GM12878 (cell line): ENCODE measurements at regions not wholly inside any gene's neighbourhood (a gene's known extent, or its start where the extent isn't known, plus 50 kb on each side); places are given as distances from the start of the nearest gene placed in this dataset.

ENCODE experiments used
- ATAC-seq: fragments of 200-7000 bp; cut with Tn5 transposase; 3 replicates; pipeline ENCODE4 v1.9.1; 2020; ENCODE audit warnings: mild to moderate bottlenecking, moderate library complexity
- BruUV-seq: library from RNA; stranded (reverse); fragments of 400-500 nt; replicated peaks from 2 replicates; lab custom pipeline; 2021; lab: Mats Ljungman, UMichigan
- CTCF ChIA-PET: fragments of 300-600 bp; sonication (Branson Sonifier 250); formaldehyde crosslinking; extraction: SDS; loops from one replicate; lab custom pipeline; 2021; ENCODE audit warnings: inconsistent platforms; lab: Yijun Ruan, JAX
- POLR2A ChIA-PET: fragments of 350-600 bp; formaldehyde crosslinking; extraction: SDS; loops from one replicate; lab custom pipeline; 2021; ENCODE audit warnings: inconsistent platforms; lab: Charles Lee
- RAD21 ChIA-PET: fragments of 300-600 bp; sonication (Branson Sonifier 250); formaldehyde crosslinking; loops from one replicate; lab custom pipeline; 2023; ENCODE audit warnings: antibody characterized with exemption; ENCODE audit not compliant: unreplicated experiment; lab: Charles Lee
- SMC1A ChIA-PET: fragments of 300-600 bp; sonication (Branson Sonifier 250); formaldehyde crosslinking; loops from one replicate; lab custom pipeline; 2023; ENCODE audit not compliant: unreplicated experiment, uncharacterized antibody; lab: Charles Lee
- DNase-seq: peaks from one replicate; pipeline ENCODE4 v3.0.0-alpha.2; 2011; ENCODE audit warnings: low read depth, low spot score
- FAIRE-seq: peaks from 3 replicates; lab custom pipeline; 2011; peaks lifted over from hg19 to GRCh38; lab: Jason Lieb, UNC
- H2AFZ ChIP-seq: 2 replicates; pipeline ENCODE4 v1.6.0; 2011; ENCODE audit warnings: low read depth, low read length, control low read depth; ENCODE audit not compliant: control insufficient read depth
- H3K27ac ChIP-seq: 2 replicates; pipeline ENCODE4 v1.5.1; 2011; ENCODE audit warnings: control low read depth; ENCODE audit not compliant: control insufficient read depth, insufficient read depth
- H3K27me3 ChIP-seq, 2 experiments: replicated peaks in 1 of 2; 2 replicates each; pipeline versions ENCODE4 v1.6.0 to v1.6.1; 2011; ENCODE audit warnings: low read length in 1 of 2; ENCODE audit not compliant: control insufficient read depth in 2 of 2, insufficient read depth in 2 of 2
- H3K36me3 ChIP-seq, 2 experiments: 2 replicates each; pipeline ENCODE4 v1.5.1; 2011; ENCODE audit warnings: low read length in 1 of 2; ENCODE audit not compliant: control insufficient read depth in 2 of 2, insufficient read depth in 2 of 2
- H3K4me1 ChIP-seq: 2 replicates; pipeline ENCODE4 v1.6.1; 2011; ENCODE audit warnings: mild to moderate bottlenecking, low read length, moderate library complexity, mixed read lengths; ENCODE audit not compliant: control insufficient read depth, insufficient read depth
- H3K4me2 ChIP-seq: 2 replicates; pipeline ENCODE4 v1.6.0; 2011; ENCODE audit warnings: control low read depth; ENCODE audit not compliant: control insufficient read depth, insufficient read depth
- H3K4me3 ChIP-seq: fragments of 200-600 bp; sonication (generic); 2 replicates; pipeline ENCODE4 v1.5.1; 2016
- H3K79me2 ChIP-seq: 2 replicates; pipeline ENCODE4 v1.6.0; 2011; ENCODE audit warnings: low read length; ENCODE audit not compliant: control insufficient read depth, insufficient read depth
- H3K9ac ChIP-seq: 2 replicates; pipeline ENCODE4 v1.8.0; 2011; ENCODE audit warnings: low read length, control low read depth, mixed read lengths; ENCODE audit not compliant: control insufficient read depth, insufficient read depth
- H3K9me3 ChIP-seq: replicated peaks from 3 replicates; pipeline ENCODE4 v1.5.1; 2011; ENCODE audit warnings: mild to moderate bottlenecking, low read length; ENCODE audit not compliant: control insufficient read depth, insufficient read depth
- H4K20me1 ChIP-seq: 2 replicates; pipeline ENCODE4 v1.6.0; 2011; ENCODE audit not compliant: control insufficient read depth, insufficient read depth
- BRCA1 ChIP-seq: IDR thresholded peaks from 2 replicates; pipeline ENCODE4 v1.6.1; 2011; ENCODE audit warnings: low read depth, low read length, improper control_type of control experiment
- HDAC6 ChIP-seq: fragments of 200-600 bp; sonication (generic); IDR thresholded peaks from one replicate; pipeline ENCODE4 v1.8.0; 2017; ENCODE audit warnings: antibody characterized with exemption; ENCODE audit not compliant: unreplicated experiment
- JUNB ChIP-seq: IDR thresholded peaks from 2 replicates; pipeline ENCODE4 v1.6.1; 2016; ENCODE audit warnings: antibody characterized with exemption, mild to moderate bottlenecking
- MEF2B ChIP-seq: fragments of 450-650 bp; IDR thresholded peaks from 2 replicates; pipeline ENCODE4 v1.6.1; 2018; ENCODE audit warnings: mild to moderate bottlenecking, moderate library complexity; ENCODE audit not compliant: partially characterized antibody, poor library complexity, severe bottlenecking
- MYC ChIP-seq: IDR thresholded peaks from 2 replicates; pipeline ENCODE4 v1.6.1; 2011; ENCODE audit warnings: mild to moderate bottlenecking, low read length, moderate library complexity, inconsistent platforms; ENCODE audit not compliant: insufficient read depth, insufficient replicate concordance, insufficient read length, severe bottlenecking
- NRF1 ChIP-seq: conservative IDR thresholded peaks from 2 replicates; pipeline ENCODE4 v1.6.1; 2011; ENCODE audit warnings: mild to moderate bottlenecking, low read depth, low read length, improper control_type of control experiment
- SP1 ChIP-seq: IDR thresholded peaks from one replicate; pipeline ENCODE4 v1.6.1; 2011; ENCODE audit warnings: low read depth, low read length
- SRF ChIP-seq, 2 experiments: IDR thresholded peaks; 2 replicates each; pipeline ENCODE4 v1.6.1; 2011; ENCODE audit warnings: low read depth in 2 of 2, low read length in 2 of 2, mild to moderate bottlenecking in 1 of 2, moderate library complexity in 1 of 2
- STAT3 ChIP-seq: IDR thresholded peaks from 2 replicates; pipeline ENCODE4 v1.6.1; 2011; ENCODE audit warnings: low read depth, low read length, improper control_type of control experiment
- YBX1 ChIP-seq: fragments of 450-650 bp; IDR thresholded peaks from 2 replicates; pipeline ENCODE4 v1.6.1; 2016; ENCODE audit warnings: antibody characterized with exemption
- ZNF384 ChIP-seq: IDR thresholded peaks from 2 replicates; pipeline ENCODE4 v1.6.1; 2012; ENCODE audit warnings: low read depth, mild to moderate bottlenecking, low read length, improper control_type of control experiment, borderline replicate concordance
- WGBS: methylation state at CpG from one replicate; pipeline ENCODE4 v1.1.6; 2016; ENCODE audit warnings: low lambda C conversion rate; ENCODE audit not compliant: insufficient replicate concordance, insufficient coverage; ENCODE audit errors: missing lambda C conversion rate; 5-methylcytosine and 5-hydroxymethylcytosine counted together
- in situ Hi-C: fragments of 300-500 bp; cut with MboI; formaldehyde crosslinking; loops from 9 replicates; pipeline ENCODE4 v1.14.3; 2018; ENCODE audit warnings: mixed read lengths
- intact Hi-C: fragments of 100-400 bp; cut with micrococcal nuclease; formaldehyde crosslinking; loops from one replicate; pipeline ENCODE4 v1.14.2; 2022; ENCODE audit not compliant: unreplicated experiment
- TF ChIP-seq, protein P1 (sequence below): fragments of 150-350 bp; IDR thresholded peaks from 2 replicates; pipeline ENCODE4 v1.6.1; 2016; ENCODE audit warnings: low read depth, low read length
- TF ChIP-seq, protein P2 (sequence below): fragments of 450-650 bp; IDR thresholded peaks from 2 replicates; pipeline ENCODE4 v1.6.1; 2018; ENCODE audit warnings: mild to moderate bottlenecking, low read depth, moderate library complexity; ENCODE audit not compliant: partially characterized antibody

DNA sequence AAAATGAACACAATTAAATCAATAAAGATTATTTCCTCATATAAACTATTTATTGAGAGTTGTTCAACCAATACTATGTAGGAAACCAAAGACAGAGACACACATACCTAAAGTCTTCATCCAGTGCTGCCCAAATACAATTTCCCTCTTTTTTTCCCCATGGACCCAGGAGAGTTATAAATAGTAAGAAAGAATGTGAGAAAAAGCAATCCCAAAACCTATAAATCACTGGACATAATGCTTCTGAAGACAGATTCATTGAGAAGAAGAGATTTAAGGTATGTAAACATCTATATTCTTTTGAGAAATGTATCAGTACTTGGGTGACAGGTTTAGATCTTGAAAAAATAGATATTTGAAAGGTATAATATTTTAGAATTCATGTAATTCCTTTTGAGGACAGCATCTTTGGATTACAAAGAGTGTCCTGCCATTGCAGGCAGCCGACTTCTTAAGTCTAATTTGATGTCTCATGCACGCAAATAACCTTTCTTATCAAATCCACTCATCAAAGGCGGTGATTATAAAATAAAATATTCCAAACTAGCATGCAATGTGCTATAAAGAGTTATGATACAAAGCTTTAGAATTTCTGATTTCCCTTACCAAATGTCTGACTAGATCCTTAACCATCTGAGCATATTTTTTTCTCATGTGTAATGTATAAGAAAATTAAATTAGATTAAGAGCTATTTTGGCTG is 739.4 kb downstream of the LIG4 start:
- SMC1A ChIA-PET: no interaction called here
- intact Hi-C loops: no loop called here
- Histone ChIP-seq H4K20me1 (no peaks in the 10 kb centered on the region), H3K4me1 (no peaks in the 10 kb centered on the region), H3K4me2 (no peak overlapping the region), H3K9ac (no peak overlapping the region), H2AFZ (no peak overlapping the region), H3K9me3 (no peaks in the 10 kb centered on the region), H3K4me3 (no peak overlapping the region), H3K79me2 (no peaks in the 10 kb centered on the region), H3K27ac (no peak overlapping the region), H3K36me3 (no peaks in the 10 kb centered on the region), H3K27me3 (no peaks in the 10 kb centered on the region)
- no peak for TF ChIP-seq HDAC6
- TF ChIP-seq BRCA1: no peak
- TF ChIP-seq MEF2B: no peak
- no peak for TF ChIP-seq NRF1
- TF ChIP-seq JUNB: no peak
- TF ChIP-seq YBX1: no peak
- no peak for TF ChIP-seq ZNF384
- TF ChIP-seq, protein P1, sequence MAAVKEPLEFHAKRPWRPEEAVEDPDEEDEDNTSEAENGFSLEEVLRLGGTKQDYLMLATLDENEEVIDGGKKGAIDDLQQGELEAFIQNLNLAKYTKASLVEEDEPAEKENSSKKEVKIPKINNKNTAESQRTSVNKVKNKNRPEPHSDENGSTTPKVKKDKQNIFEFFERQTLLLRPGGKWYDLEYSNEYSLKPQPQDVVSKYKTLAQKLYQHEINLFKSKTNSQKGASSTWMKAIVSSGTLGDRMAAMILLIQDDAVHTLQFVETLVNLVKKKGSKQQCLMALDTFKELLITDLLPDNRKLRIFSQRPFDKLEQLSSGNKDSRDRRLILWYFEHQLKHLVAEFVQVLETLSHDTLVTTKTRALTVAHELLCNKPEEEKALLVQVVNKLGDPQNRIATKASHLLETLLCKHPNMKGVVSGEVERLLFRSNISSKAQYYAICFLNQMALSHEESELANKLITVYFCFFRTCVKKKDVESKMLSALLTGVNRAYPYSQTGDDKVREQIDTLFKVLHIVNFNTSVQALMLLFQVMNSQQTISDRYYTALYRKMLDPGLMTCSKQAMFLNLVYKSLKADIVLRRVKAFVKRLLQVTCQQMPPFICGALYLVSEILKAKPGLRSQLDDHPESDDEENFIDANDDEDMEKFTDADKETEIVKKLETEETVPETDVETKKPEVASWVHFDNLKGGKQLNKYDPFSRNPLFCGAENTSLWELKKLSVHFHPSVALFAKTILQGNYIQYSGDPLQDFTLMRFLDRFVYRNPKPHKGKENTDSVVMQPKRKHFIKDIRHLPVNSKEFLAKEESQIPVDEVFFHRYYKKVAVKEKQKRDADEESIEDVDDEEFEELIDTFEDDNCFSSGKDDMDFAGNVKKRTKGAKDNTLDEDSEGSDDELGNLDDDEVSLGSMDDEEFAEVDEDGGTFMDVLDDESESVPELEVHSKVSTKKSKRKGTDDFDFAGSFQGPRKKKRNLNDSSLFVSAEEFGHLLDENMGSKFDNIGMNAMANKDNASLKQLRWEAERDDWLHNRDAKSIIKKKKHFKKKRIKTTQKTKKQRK: no peak
- no peak for TF ChIP-seq STAT3
- no peak for TF ChIP-seq SRF (IDR thresholded peaks at IDR 0.05; ENCODE audit: low read depth in 2 of 2, low read length in 2 of 2)
- TF ChIP-seq SP1: no peak
- TF ChIP-seq MYC: no peak
- TF ChIP-seq, protein P2, sequence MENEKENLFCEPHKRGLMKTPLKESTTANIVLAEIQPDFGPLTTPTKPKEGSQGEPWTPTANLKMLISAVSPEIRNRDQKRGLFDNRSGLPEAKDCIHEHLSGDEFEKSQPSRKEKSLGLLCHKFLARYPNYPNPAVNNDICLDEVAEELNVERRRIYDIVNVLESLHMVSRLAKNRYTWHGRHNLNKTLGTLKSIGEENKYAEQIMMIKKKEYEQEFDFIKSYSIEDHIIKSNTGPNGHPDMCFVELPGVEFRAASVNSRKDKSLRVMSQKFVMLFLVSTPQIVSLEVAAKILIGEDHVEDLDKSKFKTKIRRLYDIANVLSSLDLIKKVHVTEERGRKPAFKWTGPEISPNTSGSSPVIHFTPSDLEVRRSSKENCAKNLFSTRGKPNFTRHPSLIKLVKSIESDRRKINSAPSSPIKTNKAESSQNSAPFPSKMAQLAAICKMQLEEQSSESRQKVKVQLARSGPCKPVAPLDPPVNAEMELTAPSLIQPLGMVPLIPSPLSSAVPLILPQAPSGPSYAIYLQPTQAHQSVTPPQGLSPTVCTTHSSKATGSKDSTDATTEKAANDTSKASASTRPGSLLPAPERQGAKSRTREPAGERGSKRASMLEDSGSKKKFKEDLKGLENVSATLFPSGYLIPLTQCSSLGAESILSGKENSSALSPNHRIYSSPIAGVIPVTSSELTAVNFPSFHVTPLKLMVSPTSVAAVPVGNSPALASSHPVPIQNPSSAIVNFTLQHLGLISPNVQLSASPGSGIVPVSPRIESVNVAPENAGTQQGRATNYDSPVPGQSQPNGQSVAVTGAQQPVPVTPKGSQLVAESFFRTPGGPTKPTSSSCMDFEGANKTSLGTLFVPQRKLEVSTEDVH: no peak
- DNase-seq (no peak), ATAC-seq (no peak), FAIRE-seq (no peak)
- POLR2A ChIA-PET: no interaction called here
- in situ Hi-C loops: no loop called here
- BruUV-seq: no TSS peak
- CTCF ChIA-PET: interaction anchor here (0.5 kb wide), 1 partner anchor 331 kb away, joined by 3 read pairs; no protein-coding TSS in a partner anchor
- WGBS: 0% methylated on average over 3 of the region's 3 CpGs
- RAD21 ChIA-PET: no interaction called here
